GM23338 (cell line): ENCODE measurements at regions not wholly inside any gene's neighbourhood (a gene's known extent, or its start where the extent isn't known, plus 50 kb on each side); places are given as distances from the start of the nearest gene placed in this dataset.

Experiments
- CREB1 ChIP-seq: fragments of 250-450 bp; sonication (Bioruptor Pico); IDR thresholded peaks from 2 replicates; pipeline ENCODE4 v1.5.0; 2020; ENCODE audit warnings: low read depth, mild to moderate bottlenecking, moderate library complexity
- CTCF ChIP-seq, 2 experiments: fragments of 200-600 bp in 1 of 2; sonication (generic) in 1 of 2; conservative IDR thresholded peaks; 2 replicates each; pipeline versions ENCODE4 v1.5.1 to v1.6.1; 2016 to 2017; ENCODE audit warnings: antibody characterized with exemption in 2 of 2, low read depth in 2 of 2, mild to moderate bottlenecking in 2 of 2, moderate library complexity in 1 of 2
- ETS1 ChIP-seq: IDR thresholded peaks from 2 replicates; pipeline ENCODE4 v1.6.1; 2016; ENCODE audit warnings: antibody characterized with exemption
- EZH2 ChIP-seq: fragments of 200-600 bp; sonication (generic); IDR thresholded peaks from one replicate; pipeline ENCODE4 v1.8.0; 2017; ENCODE audit warnings: antibody characterized with exemption, mild to moderate bottlenecking, low read depth; ENCODE audit not compliant: unreplicated experiment
- EZH2phosphoT487 ChIP-seq: fragments of 200-600 bp; sonication (generic); IDR thresholded peaks from one replicate; pipeline ENCODE4 v1.8.1; 2018; ENCODE audit warnings: antibody characterized with exemption; ENCODE audit not compliant: unreplicated experiment
- JUNB ChIP-seq: IDR thresholded peaks from one replicate; pipeline ENCODE4 v1.6.1; 2016; ENCODE audit warnings: antibody characterized with exemption; ENCODE audit not compliant: unreplicated experiment
- NANOG ChIP-seq: IDR thresholded peaks from 2 replicates; pipeline ENCODE4 v1.6.1; 2016; ENCODE audit warnings: antibody characterized with exemption, borderline replicate concordance
- POLR2AphosphoS5 ChIP-seq: IDR thresholded peaks from 2 replicates; pipeline ENCODE4 v1.6.1; 2016; ENCODE audit warnings: antibody characterized with exemption, low read depth
- REST ChIP-seq: IDR thresholded peaks from one replicate; pipeline ENCODE4 v1.6.1; 2018; ENCODE audit warnings: antibody characterized with exemption; ENCODE audit not compliant: unreplicated experiment
- STAT1 ChIP-seq: IDR thresholded peaks from one replicate; pipeline ENCODE4 v1.6.1; 2016; ENCODE audit warnings: antibody characterized with exemption; ENCODE audit not compliant: unreplicated experiment
- ZNF114 ChIP-seq: fragments of 250-450 bp; sonication (Bioruptor Pico); IDR thresholded peaks from 2 replicates; pipeline ENCODE4 v1.5.0; 2020; ENCODE audit warnings: mild to moderate bottlenecking, moderate library complexity
- ZNF331 ChIP-seq: fragments of 250-450 bp; sonication (Bioruptor Pico); IDR thresholded peaks from 2 replicates; pipeline ENCODE4 v1.5.0; 2020; ENCODE audit warnings: low read depth, mild to moderate bottlenecking, moderate library complexity

GRCh38 chr1:234953655-234954405 is 174.8 kb downstream of the TOMM20 start:
- TF ChIP-seq CTCF (conservative IDR thresholded peaks at IDR 0.05; ENCODE audit: low read depth in 2 of 2) = no peak
- TF ChIP-seq REST = no peak
- no peak for TF ChIP-seq EZH2phosphoT487
- TF ChIP-seq POLR2AphosphoS5 = no peak
- no peak for TF ChIP-seq EZH2
- no peak for TF ChIP-seq CREB1
- TF ChIP-seq ETS1 = no peak
- TF ChIP-seq ZNF331 (CRISPR knock-in tag) = no peak
- TF ChIP-seq NANOG = no peak
- TF ChIP-seq STAT1 = no peak
- TF ChIP-seq ZNF114 (CRISPR knock-in tag) = no peak
- TF ChIP-seq JUNB = no peak
